ENCODE measurements at regions not wholly inside any gene's neighbourhood (a gene's known extent, or its start where the extent isn't known, plus 50 kb on each side); places are given as distances from the start of the nearest gene placed in this dataset.

- DNase-seq (ENCODE audit: low read depth) = no peak
Observed at GRCh38 chr5:2532809-2533208, 218.7 kb downstream of the IRX2 start.

- DNase-seq (ENCODE audit: low read depth) = no peak
Observed at GRCh38 chr5:2531318-2531717, 220.2 kb downstream of the IRX2 start.

- DNase-seq (ENCODE audit: low read depth) = no peak
Observed at GRCh38 chr5:2530609-2531008, 220.9 kb downstream of the IRX2 start.

- no peak for DNase-seq (ENCODE audit: low read depth)
Observed at GRCh38 chr5:2529371-2530092, 221.9 kb downstream of the IRX2 start.

- no peak for DNase-seq (ENCODE audit: low read depth)
Observed at GRCh38 chr5:2525351-2525750, 226.1 kb downstream of the IRX2 start.

GRCh38 chr5:2524620-2525019, 226.9 kb downstream of the IRX2 start:
- no peak for DNase-seq (ENCODE audit: low read depth)

- DNase-seq (ENCODE audit: low read depth) = no peak
Observed at GRCh38 chr5:2523180-2523579, 228.3 kb downstream of the IRX2 start.

- no peak for DNase-seq (ENCODE audit: low read depth)
Observed at GRCh38 chr5:2522372-2522771, 229.1 kb downstream of the IRX2 start.

GRCh38 chr5:2519153-2519552, 232.3 kb downstream of the IRX2 start:
- no peak for DNase-seq (ENCODE audit: low read depth)

- no peak for DNase-seq (ENCODE audit: low read depth)
Observed at GRCh38 chr5:2517451-2517850, 234.0 kb downstream of the IRX2 start.

GRCh38 chr5:2515180-2515764, 236.2 kb downstream of the IRX2 start:
- no peak for DNase-seq (ENCODE audit: low read depth)

- no peak for DNase-seq (ENCODE audit: low read depth)
Observed at GRCh38 chr5:2514484-2514883, 237.0 kb downstream of the IRX2 start.

- no peak for DNase-seq (ENCODE audit: low read depth)
Observed at GRCh38 chr5:2511706-2512105, 239.8 kb downstream of the IRX2 start.

- no peak for DNase-seq (ENCODE audit: low read depth)
Observed at GRCh38 chr5:2511126-2511525, 240.4 kb downstream of the IRX2 start.

GRCh38 chr5:2509527-2509926, 241.9 kb downstream of the IRX2 start:
- DNase-seq (ENCODE audit: low read depth) = no peak

- no peak for DNase-seq (ENCODE audit: low read depth)
Observed at GRCh38 chr5:2508514-2508913, 243.0 kb downstream of the IRX2 start.

- DNase-seq (ENCODE audit: low read depth) = no peak
Observed at GRCh38 chr5:2507611-2508010, 243.9 kb downstream of the IRX2 start.

- no peak for DNase-seq (ENCODE audit: low read depth)
Observed at GRCh38 chr5:2506603-2507002, 244.9 kb downstream of the IRX2 start.

GRCh38 chr5:2505217-2505616, 246.3 kb downstream of the IRX2 start:
- no peak for DNase-seq (ENCODE audit: low read depth)

- no peak for DNase-seq (ENCODE audit: low read depth)
Observed at GRCh38 chr5:2502970-2503594, 248.4 kb downstream of the IRX2 start.

GRCh38 chr5:2499917-2500316, 251.6 kb downstream of the IRX2 start:
- no peak for DNase-seq (ENCODE audit: low read depth)

GRCh38 chr5:2496891-2497290, 254.6 kb downstream of the IRX2 start:
- no peak for DNase-seq (ENCODE audit: low read depth)

GRCh38 chr5:2496126-2496525, 255.4 kb downstream of the IRX2 start:
- no peak for DNase-seq (ENCODE audit: low read depth)

- no peak for DNase-seq (ENCODE audit: low read depth)
Observed at GRCh38 chr5:2493356-2493755, 258.1 kb downstream of the IRX2 start.

Data from amniotic epithelial cell (primary cell).